ENCODE measurements at regions not wholly inside any gene's neighbourhood (a gene's known extent, or its start where the extent isn't known, plus 50 kb on each side); places are given as distances from the start of the nearest gene placed in this dataset.

- TF ChIP-seq POLR2A (IDR thresholded peaks at IDR 0.05; ENCODE audit: low read depth, low read length) (no peak), CTCF (conservative IDR thresholded peaks at IDR 0.05; ENCODE audit: low read depth, low read length) (no peak), CEBPB (IDR thresholded peaks at IDR 0.05; ENCODE audit: low read depth, low read length) (no peak), CHD1 (IDR thresholded peaks at IDR 0.05; ENCODE audit: low read depth, low read length) (no peak), RAD21 (IDR thresholded peaks at IDR 0.05; ENCODE audit: low read length) (no peak), SMC3 (IDR thresholded peaks at IDR 0.05; ENCODE audit: low read depth, low read length) (no peak), ELK1 (IDR thresholded peaks at IDR 0.05; ENCODE audit: borderline replicate concordance, low read depth, low read length) (no peak), NFE2L2 (IDR thresholded peaks at IDR 0.05; ENCODE audit: low read depth, low read length) (no peak), FOS (IDR thresholded peaks at IDR 0.05; ENCODE audit: low read depth, low read length) (no peak), MAZ (IDR thresholded peaks at IDR 0.05; ENCODE audit: borderline replicate concordance, low read depth, low read length) (no peak), BHLHE40 (IDR thresholded peaks at IDR 0.05; ENCODE audit: low read depth, low read length) (no peak), RFX5 (IDR thresholded peaks at IDR 0.05; ENCODE audit: low read depth, low read length) (no peak)
- TF ChIP-seq, protein P1, sequence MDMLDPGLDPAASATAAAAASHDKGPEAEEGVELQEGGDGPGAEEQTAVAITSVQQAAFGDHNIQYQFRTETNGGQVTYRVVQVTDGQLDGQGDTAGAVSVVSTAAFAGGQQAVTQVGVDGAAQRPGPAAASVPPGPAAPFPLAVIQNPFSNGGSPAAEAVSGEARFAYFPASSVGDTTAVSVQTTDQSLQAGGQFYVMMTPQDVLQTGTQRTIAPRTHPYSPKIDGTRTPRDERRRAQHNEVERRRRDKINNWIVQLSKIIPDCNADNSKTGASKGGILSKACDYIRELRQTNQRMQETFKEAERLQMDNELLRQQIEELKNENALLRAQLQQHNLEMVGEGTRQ (IDR thresholded peaks at IDR 0.05; ENCODE audit: low read depth, low read length) = no peak
Measured at GRCh38 chr5:105828821-105829220, 1841.9 kb downstream of the EFNA5 start.

All from IMR-90 (cell line).